Neural progenitor cell (in vitro differentiated cells): ENCODE measurements at regions not wholly inside any gene's neighbourhood (a gene's known extent, or its start where the extent isn't known, plus 50 kb on each side); places are given as distances from the start of the nearest gene placed in this dataset.
"Not testable (repeated sequence)": the region's sequence is repeated elsewhere in the genome, so short reads cannot be mapped to it uniquely, and the experiment has no call there.

Source experiments
- DNase-seq: peaks from one replicate; pipeline ENCODE4 v3.0.0-alpha.2; 2016; ENCODE audit warnings: low spot score
- H2AFZ ChIP-seq: fragments of 200-600 bp; sonication (generic); replicated peaks from 2 replicates; pipeline ENCODE4 v1.6.1; 2016; ENCODE audit warnings: antibody characterized with exemption
- H3F3A ChIP-seq: fragments of 200-600 bp; sonication (generic); 2 replicates; pipeline ENCODE4 v1.6.1; 2016; ENCODE audit warnings: antibody characterized with exemption, low read depth
- H3K27ac ChIP-seq: fragments of 200-600 bp; sonication (generic); 2 replicates; pipeline ENCODE4 v1.5.1; 2016; ENCODE audit warnings: mild to moderate bottlenecking
- H3K27me3 ChIP-seq: fragments of 200-600 bp; sonication (generic); 2 replicates; pipeline ENCODE4 v1.6.1; 2016; ENCODE audit warnings: mild to moderate bottlenecking, moderate library complexity
- H3K36me3 ChIP-seq: fragments of 200-600 bp; sonication (generic); 2 replicates; pipeline ENCODE4 v1.5.1; 2016
- H3K4me1 ChIP-seq: fragments of 200-600 bp; sonication (generic); 2 replicates; pipeline ENCODE4 v1.6.1; 2016; ENCODE audit warnings: mixed run types
- H3K4me2 ChIP-seq: fragments of 200-600 bp; sonication (generic); 2 replicates; pipeline ENCODE4 v1.6.1; 2016
- H3K4me3 ChIP-seq: fragments of 200-600 bp; sonication (generic); 2 replicates; pipeline ENCODE4 v1.5.1; 2016
- H3K79me2 ChIP-seq: fragments of 200-600 bp; sonication (generic); 2 replicates; pipeline ENCODE4 v1.6.1; 2016; ENCODE audit warnings: low read depth
- H3K9ac ChIP-seq: fragments of 200-600 bp; sonication (generic); 2 replicates; pipeline ENCODE4 v1.6.1; 2016
- H3K9me3 ChIP-seq: fragments of 200-600 bp; sonication (generic); 2 replicates; pipeline ENCODE4 v1.5.1; 2016; ENCODE audit warnings: low read depth
- H4K20me1 ChIP-seq: fragments of 200-600 bp; sonication (generic); 2 replicates; pipeline ENCODE4 v1.6.1; 2016; ENCODE audit warnings: low read depth
- H3K27ac Mint-ChIP-seq: 3 replicates; pipeline ENCODE4 v1.8.0; 2021; ENCODE audit warnings: mixed read lengths
- H3K27me3 Mint-ChIP-seq: 2 replicates; pipeline ENCODE4 v1.8.0; 2022; ENCODE audit warnings: low read depth, mild to moderate bottlenecking, inconsistent platforms, moderate library complexity, mixed read lengths; ENCODE audit not compliant: insufficient read depth
- H3K36me3 Mint-ChIP-seq: 3 replicates; pipeline ENCODE4 v1.8.0; 2021; ENCODE audit warnings: mixed read lengths
- H3K4me1 Mint-ChIP-seq: 3 replicates; pipeline ENCODE4 v1.8.0; 2021; ENCODE audit warnings: mixed read lengths
- H3K4me3 Mint-ChIP-seq: 3 replicates; pipeline ENCODE4 v1.8.0; 2021; ENCODE audit warnings: mild to moderate bottlenecking, moderate library complexity, mixed read lengths
- H3K9me3 Mint-ChIP-seq: 3 replicates; pipeline ENCODE4 v1.8.0; 2020; ENCODE audit warnings: mixed read lengths
- CTCF ChIP-seq: fragments of 200-600 bp; sonication (generic); IDR thresholded peaks from 2 replicates; pipeline ENCODE4 v1.5.1; 2017; ENCODE audit warnings: antibody characterized with exemption, mild to moderate bottlenecking
- EZH2 ChIP-seq: fragments of 200-600 bp; sonication (generic); IDR thresholded peaks from 2 replicates; pipeline ENCODE4 v1.6.1; 2017; ENCODE audit warnings: antibody characterized with exemption, mild to moderate bottlenecking, moderate library complexity
- EZH2phosphoT487 ChIP-seq: fragments of 200-600 bp; sonication (generic); IDR thresholded peaks from 2 replicates; pipeline ENCODE4 v1.6.1; 2017; ENCODE audit warnings: antibody characterized with exemption

- Histone ChIP-seq H3F3A (no peaks in the 10 kb centered on the region), H3K36me3 (no peaks in the 10 kb centered on the region), H3K9ac (no peak overlapping the region), H3K79me2 (no peaks in the 10 kb centered on the region), H3K4me1 (no peaks in the 10 kb centered on the region), H3K9me3 (no peaks in the 10 kb centered on the region), H3K27me3 (no peaks in the 10 kb centered on the region), H3K27ac (no peak overlapping the region), H3K4me3 (no peak overlapping the region), H3K4me2 (no peak overlapping the region), H4K20me1 (no peaks in the 10 kb centered on the region), H2AFZ (no peak overlapping the region)
- DNase-seq = no peak
- TF ChIP-seq EZH2 (no peak), EZH2phosphoT487 (no peak), CTCF (no peak)
- no peak overlapping the region for H3K27ac Mint-ChIP-seq
- H3K4me1 Mint-ChIP-seq = peaks cover 9% of the 10 kb centered on the region
- H3K9me3 Mint-ChIP-seq = no peaks in the 10 kb centered on the region
- H3K36me3 Mint-ChIP-seq = no peaks in the 10 kb centered on the region
- H3K4me3 Mint-ChIP-seq = no peak overlapping the region
- no peaks in the 10 kb centered on the region for H3K27me3 Mint-ChIP-seq
Observed at GRCh38 chr7:106501605-106502580, 159.1 kb downstream of the CCDC71L start.

- Histone ChIP-seq H3K27ac (no peak overlapping the region), H2AFZ (peak overlapping the region; percentile 5), H3K9ac (no peak overlapping the region), H3K4me2 (no peak overlapping the region), H3K4me1 (no peaks in the 10 kb centered on the region), H4K20me1 (no peaks in the 10 kb centered on the region), H3K4me3 (no peak overlapping the region), H3K9me3 (no peaks in the 10 kb centered on the region), H3K36me3 (no peaks in the 10 kb centered on the region), H3K79me2 (no peaks in the 10 kb centered on the region), H3F3A (no peaks in the 10 kb centered on the region), H3K27me3 (no peaks in the 10 kb centered on the region)
- TF ChIP-seq EZH2phosphoT487 = no peak
- no peak for TF ChIP-seq EZH2
- no peaks in the 10 kb centered on the region for H3K36me3 Mint-ChIP-seq
- no peaks in the 10 kb centered on the region for H3K9me3 Mint-ChIP-seq
- H3K27me3 Mint-ChIP-seq = peaks cover 2% of the 10 kb centered on the region
- no peak for DNase-seq
- peaks cover 9% of the 10 kb centered on the region for H3K4me1 Mint-ChIP-seq
- no peak overlapping the region for H3K4me3 Mint-ChIP-seq
- H3K27ac Mint-ChIP-seq = no peak overlapping the region
Observed at GRCh38 chr7:106499897-106500296, 161.1 kb downstream of the CCDC71L start.

- not testable (repeated sequence) for H3F3A ChIP-seq, H3K4me3 Mint-ChIP-seq, H3K27ac ChIP-seq, H3K79me2 ChIP-seq, H3K9me3 ChIP-seq, H3K4me3 ChIP-seq, H3K36me3 Mint-ChIP-seq, H3K27me3 Mint-ChIP-seq, H3K36me3 ChIP-seq, H3K4me1 ChIP-seq, H3K9me3 Mint-ChIP-seq, H2AFZ ChIP-seq, H3K9ac ChIP-seq, H3K27me3 ChIP-seq, H4K20me1 ChIP-seq, DNase-seq, H3K4me1 Mint-ChIP-seq, H3K27ac Mint-ChIP-seq, H3K4me2 ChIP-seq
Observed at GRCh38 chr7:106498005-106498404, 163.0 kb downstream of the CCDC71L start.

- Mint-ChIP-seq H3K27ac (no peak overlapping the region), H3K4me3 (no peak overlapping the region), H3K27me3 (peaks cover 2% of the 10 kb centered on the region), H3K4me1 (no peaks in the 10 kb centered on the region), H3K36me3 (no peaks in the 10 kb centered on the region), H3K9me3 (no peaks in the 10 kb centered on the region)
- Histone ChIP-seq H3K4me2 (no peak overlapping the region), H3K4me1 (no peaks in the 10 kb centered on the region), H3F3A (no peaks in the 10 kb centered on the region), H3K27me3 (no peaks in the 10 kb centered on the region), H3K4me3 (no peak overlapping the region), H3K9ac (no peak overlapping the region), H4K20me1 (no peaks in the 10 kb centered on the region), H3K27ac (no peak overlapping the region), H3K36me3 (no peaks in the 10 kb centered on the region), H2AFZ (no peak overlapping the region), H3K79me2 (no peaks in the 10 kb centered on the region), H3K9me3 (no peaks in the 10 kb centered on the region)
- DNase-seq = no peak
- no peak for TF ChIP-seq EZH2phosphoT487
- TF ChIP-seq CTCF = no peak
- TF ChIP-seq EZH2 = no peak
Observed at GRCh38 chr7:106493041-106493731, 167.8 kb downstream of the CCDC71L start.
